ENCODE measurements at regions not wholly inside any gene's neighbourhood (a gene's known extent, or its start where the extent isn't known, plus 50 kb on each side); places are given as distances from the start of the nearest gene placed in this dataset.
A peak's percentile ranks its signal among the peaks of the same experiment; 100 is the strongest.

DNA sequence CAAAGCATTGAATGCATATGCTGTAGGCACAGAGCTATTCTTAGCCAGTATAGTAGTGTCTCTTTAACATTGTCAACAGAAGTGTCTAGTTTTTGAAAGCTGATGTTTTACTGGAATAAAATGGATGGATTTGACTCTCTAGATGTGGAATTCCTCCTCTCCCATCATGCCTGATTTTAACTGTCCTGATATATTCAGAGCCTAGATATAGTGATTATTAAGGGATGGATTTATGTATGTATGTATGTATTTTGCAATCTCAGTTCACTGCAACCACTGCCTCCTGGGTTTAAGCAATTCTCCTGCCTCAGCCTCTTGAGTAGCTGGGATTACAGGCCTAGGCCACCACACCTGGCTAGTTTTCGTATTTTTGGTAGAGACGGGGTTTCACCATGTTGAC, 144.8 kb upstream of the NAV3 start:
- intact Hi-C loops (cut with DNase I): no loop called here
- Histone ChIP-seq H3K4me1 (no peaks in the 10 kb centered on the region), H3K9me3 (no peaks in the 10 kb centered on the region), H3K27ac (no peak overlapping the region), H3K27me3 (no peaks in the 10 kb centered on the region), H3K4me3 (replicated peaks in 1 of 3) (no peak overlapping the region), H3K36me3 (no peaks in the 10 kb centered on the region)
- TF ChIP-seq, protein P1, sequence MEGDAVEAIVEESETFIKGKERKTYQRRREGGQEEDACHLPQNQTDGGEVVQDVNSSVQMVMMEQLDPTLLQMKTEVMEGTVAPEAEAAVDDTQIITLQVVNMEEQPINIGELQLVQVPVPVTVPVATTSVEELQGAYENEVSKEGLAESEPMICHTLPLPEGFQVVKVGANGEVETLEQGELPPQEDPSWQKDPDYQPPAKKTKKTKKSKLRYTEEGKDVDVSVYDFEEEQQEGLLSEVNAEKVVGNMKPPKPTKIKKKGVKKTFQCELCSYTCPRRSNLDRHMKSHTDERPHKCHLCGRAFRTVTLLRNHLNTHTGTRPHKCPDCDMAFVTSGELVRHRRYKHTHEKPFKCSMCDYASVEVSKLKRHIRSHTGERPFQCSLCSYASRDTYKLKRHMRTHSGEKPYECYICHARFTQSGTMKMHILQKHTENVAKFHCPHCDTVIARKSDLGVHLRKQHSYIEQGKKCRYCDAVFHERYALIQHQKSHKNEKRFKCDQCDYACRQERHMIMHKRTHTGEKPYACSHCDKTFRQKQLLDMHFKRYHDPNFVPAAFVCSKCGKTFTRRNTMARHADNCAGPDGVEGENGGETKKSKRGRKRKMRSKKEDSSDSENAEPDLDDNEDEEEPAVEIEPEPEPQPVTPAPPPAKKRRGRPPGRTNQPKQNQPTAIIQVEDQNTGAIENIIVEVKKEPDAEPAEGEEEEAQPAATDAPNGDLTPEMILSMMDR (IDR thresholded peaks at IDR 0.05): no peak
- TF ChIP-seq POLR2A (IDR thresholded peaks at IDR 0.05): no peak
- no peak for DNase-seq
- 95 to 100% methylated on average over 2 of the region's 2 CpGs for WGBS, 2 donors

DNA sequence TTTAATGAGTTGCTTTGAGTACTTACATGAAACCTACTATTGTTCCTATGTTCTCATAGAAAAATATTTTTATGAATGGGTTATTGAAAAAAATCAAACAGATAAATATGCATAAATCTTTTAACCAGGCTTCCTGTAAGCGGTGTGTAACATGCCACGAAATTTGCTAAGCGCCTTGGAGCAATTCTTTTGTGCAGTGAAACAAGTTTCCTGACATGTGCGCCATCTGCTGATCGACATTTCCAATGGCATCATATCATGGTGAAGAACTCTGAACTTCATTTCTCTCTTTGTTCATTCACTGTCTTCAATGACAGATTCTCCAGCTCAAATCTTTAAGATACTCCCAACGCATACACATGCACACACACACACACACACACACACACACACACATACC, 145.6 kb upstream of the NAV3 start:
- no peak overlapping the region for H3K27ac ChIP-seq
- WGBS, 2 donors: 5 to 10% methylated on average over 6 of the region's 6 CpGs
- H3K9me3 ChIP-seq: no peaks in the 10 kb centered on the region
- peak; percentile 27 to 58 for DNase-seq
- no peaks in the 10 kb centered on the region for H3K27me3 ChIP-seq
- H3K4me3 ChIP-seq (replicated peaks in 1 of 3): no peak overlapping the region
- H3K36me3 ChIP-seq: no peaks in the 10 kb centered on the region
- intact Hi-C loops (cut with DNase I): no loop called here
- no peaks in the 10 kb centered on the region for H3K4me1 ChIP-seq
- TF ChIP-seq, protein P1 (IDR thresholded peaks at IDR 0.05): peak in 4 of 6 experiments; percentile 15 to 54 (median 48)
- TF ChIP-seq POLR2A (IDR thresholded peaks at IDR 0.05): no peak

GRCh38 chr12:77682488-77682887, 148.2 kb upstream of the NAV3 start:
- intact Hi-C loops (cut with DNase I): no loop called here
- Histone ChIP-seq H3K9me3 (no peaks in the 10 kb centered on the region), H3K4me3 (replicated peaks in 1 of 3) (no peak overlapping the region), H3K27me3 (no peaks in the 10 kb centered on the region), H3K27ac (no peak overlapping the region), H3K36me3 (no peaks in the 10 kb centered on the region), H3K4me1 (no peaks in the 10 kb centered on the region)
- TF ChIP-seq POLR2A (IDR thresholded peaks at IDR 0.05): no peak
- TF ChIP-seq, protein P1 (IDR thresholded peaks at IDR 0.05): no peak
- no peak for DNase-seq

DNA sequence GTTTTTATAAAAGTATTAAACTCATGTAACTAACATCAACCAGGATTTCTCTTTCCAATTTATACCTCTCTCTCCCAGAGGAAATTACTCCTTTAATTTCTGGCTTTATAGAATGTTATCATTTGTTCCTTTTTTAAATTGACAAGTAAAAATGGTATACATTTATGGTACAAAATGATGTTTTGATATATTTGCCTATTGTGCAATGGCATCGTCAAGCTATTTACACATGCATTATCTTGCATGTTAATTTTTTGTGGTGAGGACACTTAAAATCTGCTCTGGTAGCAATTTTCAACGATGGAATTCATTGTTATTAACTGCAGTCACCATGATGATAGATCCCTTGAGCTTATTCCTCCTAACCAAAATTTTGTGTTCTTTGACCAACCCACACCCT, 149.0 kb upstream of the NAV3 start:
- H3K36me3 ChIP-seq: no peaks in the 10 kb centered on the region
- no peak for TF ChIP-seq POLR2A (IDR thresholded peaks at IDR 0.05)
- TF ChIP-seq, protein P1 (IDR thresholded peaks at IDR 0.05): no peak
- WGBS, 2 donors: 91 to 93% methylated on average over 2 of the region's 2 CpGs
- no peak for DNase-seq
- no peak overlapping the region for H3K27ac ChIP-seq
- intact Hi-C loops (cut with DNase I): no loop called here
- H3K9me3 ChIP-seq: no peaks in the 10 kb centered on the region
- no peaks in the 10 kb centered on the region for H3K27me3 ChIP-seq
- H3K4me3 ChIP-seq (replicated peaks in 1 of 3): no peak overlapping the region
- H3K4me1 ChIP-seq: no peaks in the 10 kb centered on the region

- intact Hi-C loops (cut with DNase I): no loop called here
- WGBS, 2 donors: 77 to 79% methylated on average over 8 of the region's 8 CpGs
These were observed 151.0 kb upstream of the NAV3 start for GRCh38 chr12:77679686-77680085.

More at GRCh38 chr12:77679686-77680085, 151.0 kb upstream of the NAV3 start:
- H3K4me1 ChIP-seq: no peaks in the 10 kb centered on the region
- TF ChIP-seq, protein P1 (IDR thresholded peaks at IDR 0.05): no peak
- no peak for TF ChIP-seq POLR2A (IDR thresholded peaks at IDR 0.05)
- no peaks in the 10 kb centered on the region for H3K27me3 ChIP-seq
- H3K4me3 ChIP-seq (replicated peaks in 1 of 3): no peak overlapping the region
- no peak for DNase-seq
- H3K27ac ChIP-seq: no peak overlapping the region
- H3K36me3 ChIP-seq: no peaks in the 10 kb centered on the region
- H3K9me3 ChIP-seq: no peaks in the 10 kb centered on the region

All from thyroid gland (tissue), 4 donors.